GM12878 (cell line): ENCODE measurements at regions not wholly inside any gene's neighbourhood (a gene's known extent, or its start where the extent isn't known, plus 50 kb on each side); places are given as distances from the start of the nearest gene placed in this dataset.

Source experiments
- ATAC-seq: fragments of 200-7000 bp; cut with Tn5 transposase; 3 replicates; pipeline ENCODE4 v1.9.1; 2020; ENCODE audit warnings: mild to moderate bottlenecking, moderate library complexity
- BruUV-seq: library from RNA; stranded (reverse); fragments of 400-500 nt; replicated peaks from 2 replicates; lab custom pipeline; 2021; lab: Mats Ljungman, UMichigan
- CTCF ChIA-PET: fragments of 300-600 bp; sonication (Branson Sonifier 250); formaldehyde crosslinking; extraction: SDS; loops from one replicate; lab custom pipeline; 2021; ENCODE audit warnings: inconsistent platforms; lab: Yijun Ruan, JAX
- POLR2A ChIA-PET: fragments of 350-600 bp; formaldehyde crosslinking; extraction: SDS; loops from one replicate; lab custom pipeline; 2021; ENCODE audit warnings: inconsistent platforms; lab: Charles Lee
- RAD21 ChIA-PET: fragments of 300-600 bp; sonication (Branson Sonifier 250); formaldehyde crosslinking; loops from one replicate; lab custom pipeline; 2023; ENCODE audit warnings: antibody characterized with exemption; ENCODE audit not compliant: unreplicated experiment; lab: Charles Lee
- SMC1A ChIA-PET: fragments of 300-600 bp; sonication (Branson Sonifier 250); formaldehyde crosslinking; loops from one replicate; lab custom pipeline; 2023; ENCODE audit not compliant: unreplicated experiment, uncharacterized antibody; lab: Charles Lee
- DNase-seq: peaks from one replicate; pipeline ENCODE4 v3.0.0-alpha.2; 2011; ENCODE audit warnings: low read depth, low spot score
- FAIRE-seq: peaks from 3 replicates; lab custom pipeline; 2011; peaks lifted over from hg19 to GRCh38; lab: Jason Lieb, UNC
- H2AFZ ChIP-seq: 2 replicates; pipeline ENCODE4 v1.6.0; 2011; ENCODE audit warnings: low read depth, low read length, control low read depth; ENCODE audit not compliant: control insufficient read depth
- H3K27ac ChIP-seq: 2 replicates; pipeline ENCODE4 v1.5.1; 2011; ENCODE audit warnings: control low read depth; ENCODE audit not compliant: control insufficient read depth, insufficient read depth
- H3K27me3 ChIP-seq, 2 experiments: replicated peaks in 1 of 2; 2 replicates each; pipeline versions ENCODE4 v1.6.0 to v1.6.1; 2011; ENCODE audit warnings: low read length in 1 of 2; ENCODE audit not compliant: control insufficient read depth in 2 of 2, insufficient read depth in 2 of 2
- H3K36me3 ChIP-seq, 2 experiments: 2 replicates each; pipeline ENCODE4 v1.5.1; 2011; ENCODE audit warnings: low read length in 1 of 2; ENCODE audit not compliant: control insufficient read depth in 2 of 2, insufficient read depth in 2 of 2
- H3K4me1 ChIP-seq: 2 replicates; pipeline ENCODE4 v1.6.1; 2011; ENCODE audit warnings: mild to moderate bottlenecking, low read length, moderate library complexity, mixed read lengths; ENCODE audit not compliant: control insufficient read depth, insufficient read depth
- H3K4me2 ChIP-seq: 2 replicates; pipeline ENCODE4 v1.6.0; 2011; ENCODE audit warnings: control low read depth; ENCODE audit not compliant: control insufficient read depth, insufficient read depth
- H3K4me3 ChIP-seq: fragments of 200-600 bp; sonication (generic); 2 replicates; pipeline ENCODE4 v1.5.1; 2016
- H3K79me2 ChIP-seq: 2 replicates; pipeline ENCODE4 v1.6.0; 2011; ENCODE audit warnings: low read length; ENCODE audit not compliant: control insufficient read depth, insufficient read depth
- H3K9ac ChIP-seq: 2 replicates; pipeline ENCODE4 v1.8.0; 2011; ENCODE audit warnings: low read length, control low read depth, mixed read lengths; ENCODE audit not compliant: control insufficient read depth, insufficient read depth
- H3K9me3 ChIP-seq: replicated peaks from 3 replicates; pipeline ENCODE4 v1.5.1; 2011; ENCODE audit warnings: mild to moderate bottlenecking, low read length; ENCODE audit not compliant: control insufficient read depth, insufficient read depth
- H4K20me1 ChIP-seq: 2 replicates; pipeline ENCODE4 v1.6.0; 2011; ENCODE audit not compliant: control insufficient read depth, insufficient read depth
- BCL11A ChIP-seq: IDR thresholded peaks from 2 replicates; pipeline ENCODE4 v1.6.1; 2011; ENCODE audit warnings: low read depth, low read length
- BHLHE40 ChIP-seq, 2 experiments: fragments of 450-650 bp in 1 of 2; IDR thresholded peaks; 2 replicates each; pipeline ENCODE4 v1.6.1; 2011 to 2017; ENCODE audit warnings: low read depth in 2 of 2, borderline replicate concordance in 1 of 2, improper control_type of control experiment in 1 of 2, low read length in 1 of 2, mild to moderate bottlenecking in 1 of 2
- BMI1 ChIP-seq: fragments of 450-650 bp; IDR thresholded peaks from 2 replicates; pipeline ENCODE4 v1.6.1; 2016; ENCODE audit warnings: mild to moderate bottlenecking, moderate library complexity, borderline replicate concordance
- CBX5 ChIP-seq: sonication (generic); IDR thresholded peaks from 2 replicates; pipeline ENCODE4 v1.6.1; 2016; ENCODE audit warnings: low read depth, moderate library complexity, mild to moderate bottlenecking, inconsistent platforms
- EP300 ChIP-seq, 2 experiments: fragments of 150-350 bp in 1 of 2; IDR thresholded peaks; 2 replicates each; pipeline ENCODE4 v1.6.1; 2011 to 2012; ENCODE audit warnings: low read depth in 2 of 2, low read length in 2 of 2, borderline replicate concordance in 1 of 2, improper control_type of control experiment in 1 of 2, inconsistent platforms in 1 of 2; ENCODE audit not compliant: control insufficient read depth in 1 of 2
- FOS ChIP-seq: IDR thresholded peaks from 3 replicates; pipeline ENCODE4 v1.6.1; 2011; ENCODE audit warnings: borderline replicate concordance; ENCODE audit not compliant: insufficient read length; ENCODE audit errors: extremely low read depth
- JUNB ChIP-seq: IDR thresholded peaks from 2 replicates; pipeline ENCODE4 v1.6.1; 2016; ENCODE audit warnings: antibody characterized with exemption, mild to moderate bottlenecking
- LARP7 ChIP-seq: fragments of 450-650 bp; IDR thresholded peaks from 2 replicates; pipeline ENCODE4 v1.6.1; 2017; ENCODE audit warnings: mild to moderate bottlenecking
- NFYB ChIP-seq: IDR thresholded peaks from 2 replicates; pipeline ENCODE4 v1.6.1; 2011; ENCODE audit warnings: low read depth, mild to moderate bottlenecking, low read length, improper control_type of control experiment, moderate library complexity; ENCODE audit not compliant: insufficient read depth
- NR2F1 ChIP-seq: fragments of 450-650 bp; conservative IDR thresholded peaks from 2 replicates; pipeline ENCODE4 v1.6.1; 2017; ENCODE audit warnings: mild to moderate bottlenecking
- PAX5 ChIP-seq: IDR thresholded peaks from 2 replicates; pipeline ENCODE4 v1.6.1; 2011; ENCODE audit warnings: low read depth, low read length, borderline replicate concordance
- POLR2A ChIP-seq: IDR thresholded peaks from 2 replicates; pipeline ENCODE4 v1.6.1; 2011; ENCODE audit warnings: low read depth, mild to moderate bottlenecking, low read length
- POLR2AphosphoS2 ChIP-seq: IDR thresholded peaks from 2 replicates; pipeline ENCODE4 v1.6.1; 2011; ENCODE audit warnings: low read depth, mild to moderate bottlenecking, low read length, improper control_type of control experiment, moderate library complexity
- TCF7 ChIP-seq: IDR thresholded peaks from 2 replicates; pipeline ENCODE4 v1.6.1; 2014; ENCODE audit warnings: antibody characterized with exemption, borderline replicate concordance
- ZNF592 ChIP-seq: fragments of 450-650 bp; IDR thresholded peaks from 2 replicates; pipeline ENCODE4 v1.6.1; 2017; ENCODE audit warnings: mild to moderate bottlenecking, moderate library complexity
- WGBS: methylation state at CpG from one replicate; pipeline ENCODE4 v1.1.6; 2016; ENCODE audit warnings: low lambda C conversion rate; ENCODE audit not compliant: insufficient replicate concordance, insufficient coverage; ENCODE audit errors: missing lambda C conversion rate; 5-methylcytosine and 5-hydroxymethylcytosine counted together
- in situ Hi-C: fragments of 300-500 bp; cut with MboI; formaldehyde crosslinking; loops from 9 replicates; pipeline ENCODE4 v1.14.3; 2018; ENCODE audit warnings: mixed read lengths
- intact Hi-C: fragments of 100-400 bp; cut with micrococcal nuclease; formaldehyde crosslinking; loops from one replicate; pipeline ENCODE4 v1.14.2; 2022; ENCODE audit not compliant: unreplicated experiment

- H4K20me1 ChIP-seq, result no peaks in the 10 kb centered on the region
- H3K27me3 ChIP-seq, result no peaks in the 10 kb centered on the region
- H3K4me1 ChIP-seq, result peaks cover 2% of the 10 kb centered on the region
- ChIA-PET RAD21 (no interaction called here), POLR2A (no interaction called here), SMC1A (no interaction called here), CTCF (interaction anchor here (1.1 kb wide), 1 partner anchor 20 kb away, joined by 3 read pairs; no protein-coding TSS in a partner anchor)
- 0% methylated on average over 1 of the region's 1 CpG for WGBS
- ATAC-seq (no peak), DNase-seq (no peak), FAIRE-seq (no peak)
- no peaks in the 10 kb centered on the region for H3K79me2 ChIP-seq
- in situ Hi-C loops, result no loop called here
- H3K27ac ChIP-seq, result no peak overlapping the region
- H2AFZ ChIP-seq, result no peak overlapping the region
- H3K9ac ChIP-seq, result no peak overlapping the region
- no peak for TF ChIP-seq NR2F1
- TF ChIP-seq POLR2AphosphoS2, result no peak
- no peak for TF ChIP-seq NFYB
- no peak for TF ChIP-seq LARP7
- TF ChIP-seq PAX5, result no peak
- no peak for TF ChIP-seq BCL11A
- no peak for TF ChIP-seq JUNB
- no peak for TF ChIP-seq BMI1
- no peak for TF ChIP-seq CBX5
- TF ChIP-seq BHLHE40 (IDR thresholded peaks at IDR 0.05; ENCODE audit: borderline replicate concordance in 1 of 2, low read depth in 2 of 2, low read length in 1 of 2), result no peak
- TF ChIP-seq ZNF592, result no peak
- no peak for TF ChIP-seq FOS
- no peak for TF ChIP-seq EP300 (IDR thresholded peaks at IDR 0.05; ENCODE audit: borderline replicate concordance in 1 of 2, control insufficient read depth in 1 of 2, low read depth in 2 of 2, low read length in 2 of 2)
- no peak for TF ChIP-seq POLR2A
- no peak for TF ChIP-seq TCF7
- H3K36me3 ChIP-seq, result no peaks in the 10 kb centered on the region
- H3K4me2 ChIP-seq, result no peak overlapping the region
- intact Hi-C loops, result no loop called here
- no peak overlapping the region for H3K4me3 ChIP-seq
- H3K9me3 ChIP-seq, result no peaks in the 10 kb centered on the region
- no TSS peak for BruUV-seq
Observed at GRCh38 chr18:57925706-57926105, 118.3 kb upstream of the NEDD4L start.
